Endothelial cell of umbilical vein (primary cell): ENCODE measurements at regions not wholly inside any gene's neighbourhood (a gene's known extent, or its start where the extent isn't known, plus 50 kb on each side); places are given as distances from the start of the nearest gene placed in this dataset.

Experiments
- BruUV-seq: library from RNA; stranded (reverse); fragments of 400-500 nt; replicated peaks from 2 replicates; lab custom pipeline; 2021; lab: Mats Ljungman, UMichigan
- CTCF ChIA-PET: fragments of 300-600, 350-600 bp; sonication (Branson Sonifier 250); formaldehyde crosslinking; loops from one replicate; lab custom pipeline; 2021; ENCODE audit warnings: antibody characterized with exemption, inconsistent platforms; lab: Charles Lee
- POLR2A ChIA-PET: fragments of 300-600, 350-600 bp; sonication (Branson Sonifier 250); formaldehyde crosslinking; loops from one replicate; lab custom pipeline; 2021; ENCODE audit warnings: antibody characterized with exemption, inconsistent platforms; lab: Charles Lee
- DNase-seq: peaks from one replicate; pipeline ENCODE4 v3.0.0-alpha.2; 2011; ENCODE audit warnings: low read depth, low spot score
- FAIRE-seq: peaks from 2 replicates; lab custom pipeline; 2011; peaks lifted over from hg19 to GRCh38; lab: Jason Lieb, UNC
- H2AFZ ChIP-seq: 2 replicates; pipeline ENCODE4 v1.6.0; 2012; ENCODE audit warnings: low read depth, low read length, control low read depth, inconsistent platforms
- H3K27ac ChIP-seq: 2 replicates; pipeline ENCODE4 v1.5.1; 2011; ENCODE audit warnings: low read depth, mild to moderate bottlenecking, control low read depth, low read length, moderate library complexity; ENCODE audit not compliant: insufficient read depth
- H3K27me3 ChIP-seq, 2 experiments: 2 replicates each; pipeline versions ENCODE4 v1.6.0 to v1.6.1; 2011; ENCODE audit warnings: low read length in 2 of 2, mixed read lengths in 1 of 2; ENCODE audit not compliant: control insufficient read depth in 2 of 2, insufficient read depth in 2 of 2
- H3K36me3 ChIP-seq, 2 experiments: 2 replicates in 1 of 2; 3 replicates in 1 of 2; pipeline ENCODE4 v1.5.1; 2011; ENCODE audit warnings: low read length in 2 of 2, mild to moderate bottlenecking in 1 of 2, moderate library complexity in 1 of 2; ENCODE audit not compliant: control insufficient read depth in 2 of 2, insufficient read depth in 2 of 2; ENCODE audit errors: extremely low read depth in 1 of 2
- H3K4me1 ChIP-seq: 3 replicates; pipeline ENCODE4 v1.5.1; 2011; ENCODE audit warnings: mild to moderate bottlenecking, low read length; ENCODE audit not compliant: control insufficient read depth, insufficient read depth; ENCODE audit errors: extremely low read depth
- H3K4me2 ChIP-seq: 2 replicates; pipeline ENCODE4 v1.6.1; 2011; ENCODE audit warnings: low read length, control low read depth, mixed read lengths; ENCODE audit not compliant: insufficient read depth
- H3K4me3 ChIP-seq, 3 experiments: fragments of 200-600 bp in 1 of 3; sonication (generic), shearing (Covaris generic) in 1 of 3; replicated peaks in 1 of 3; 2 replicates each; pipeline ENCODE4 v1.5.1; 2011 to 2016; ENCODE audit warnings: control low read depth in 3 of 3, low read length in 3 of 3, mild to moderate bottlenecking in 2 of 3, inconsistent platforms in 1 of 3, low read depth in 1 of 3, moderate library complexity in 1 of 3; ENCODE audit not compliant: insufficient read depth in 1 of 3
- H3K79me2 ChIP-seq: 2 replicates; pipeline ENCODE4 v1.6.0; 2012; ENCODE audit warnings: low read length, inconsistent platforms; ENCODE audit not compliant: control insufficient read depth, insufficient read depth
- H3K9ac ChIP-seq: replicated peaks from 2 replicates; pipeline ENCODE3; 2011; ENCODE audit warnings: low read length, control low read depth; ENCODE audit not compliant: insufficient read depth; ENCODE audit errors: extremely low read depth
- H3K9me1 ChIP-seq: replicated peaks from 3 replicates; pipeline ENCODE4 v1.6.0; 2011; ENCODE audit warnings: mild to moderate bottlenecking, low read length; ENCODE audit not compliant: control insufficient read depth, insufficient read depth; ENCODE audit errors: extremely low read depth
- H3K9me3 ChIP-seq: replicated peaks from 2 replicates; pipeline ENCODE4 v1.5.1; 2012; ENCODE audit warnings: low read length, inconsistent platforms; ENCODE audit not compliant: control insufficient read depth, insufficient read depth
- H4K20me1 ChIP-seq: replicated peaks from 2 replicates; pipeline ENCODE3; 2011; ENCODE audit warnings: mild to moderate bottlenecking, low read length; ENCODE audit not compliant: control insufficient read depth, insufficient read depth; ENCODE audit errors: extremely low read depth
- CTCF ChIP-seq, 2 donors: IDR thresholded peaks; 1 replicate in 1 of 2; 2 replicates in 1 of 2; pipeline ENCODE4 v1.5.1; 2011; ENCODE audit warnings: low read length in 2 of 2, mild to moderate bottlenecking in 2 of 2, moderate library complexity in 2 of 2, control low read depth in 1 of 2, inconsistent platforms in 1 of 2, low read depth in 1 of 2; ENCODE audit not compliant: insufficient read depth in 1 of 2; ENCODE audit errors: extremely low read depth in 1 of 2
- EZH2 ChIP-seq: IDR thresholded peaks from 2 replicates; pipeline ENCODE4 v1.6.1; 2012; ENCODE audit warnings: borderline replicate concordance, low read depth, mild to moderate bottlenecking, moderate library complexity, low read length, inconsistent platforms; ENCODE audit not compliant: severe bottlenecking
- FOS ChIP-seq: IDR thresholded peaks from 2 replicates; pipeline ENCODE4 v1.6.1; 2011; ENCODE audit warnings: mild to moderate bottlenecking, low read length, moderate library complexity, borderline replicate concordance; ENCODE audit not compliant: insufficient read depth
- GATA2 ChIP-seq: IDR thresholded peaks from 2 replicates; pipeline ENCODE4 v1.7.0; 2011; ENCODE audit warnings: low read depth, mild to moderate bottlenecking, moderate library complexity, mixed read lengths, low read length; ENCODE audit not compliant: insufficient read length, insufficient read depth
- JUN ChIP-seq: IDR thresholded peaks from 2 replicates; pipeline ENCODE4 v1.6.1; 2011; ENCODE audit warnings: borderline replicate concordance, low read depth; ENCODE audit not compliant: insufficient read length, insufficient read depth
- MAX ChIP-seq: IDR thresholded peaks from 2 replicates; pipeline ENCODE4 v1.6.1; 2011; ENCODE audit not compliant: insufficient read depth, insufficient read length
- MYC ChIP-seq: IDR thresholded peaks from one replicate; pipeline ENCODE4 v1.6.1; 2011; ENCODE audit warnings: mild to moderate bottlenecking, low read depth, low read length
- POLR2A ChIP-seq: IDR thresholded peaks from 2 replicates; pipeline ENCODE4 v1.6.1; 2012; ENCODE audit warnings: low read depth, mild to moderate bottlenecking, control low read depth, low read length
- POLR2AphosphoS5 ChIP-seq: IDR thresholded peaks from 2 replicates; pipeline ENCODE4 v1.6.1; 2012; ENCODE audit warnings: low read depth, mild to moderate bottlenecking, control low read depth, low read length, moderate library complexity; ENCODE audit not compliant: insufficient read depth
- dilution Hi-C: fragments of 300-500 bp; cut with MboI; formaldehyde crosslinking; loops from one replicate; pipeline ENCODE4 v1.15.0; 2019; ENCODE audit warnings: low sequenced_read_pairs; ENCODE audit not compliant: extremely low pct_ligation_motif_present
- intact Hi-C: fragments of 100-400 bp; cut with micrococcal nuclease; formaldehyde crosslinking; loops from one replicate; pipeline ENCODE4 v1.10.0; 2022

- no peak overlapping the region for H3K9ac ChIP-seq
- TF ChIP-seq GATA2 = no peak
- TF ChIP-seq CTCF (IDR thresholded peaks at IDR 0.05; ENCODE audit: extremely low read depth in 1 of 2, insufficient read depth in 1 of 2, low read depth in 1 of 2, low read length in 2 of 2) = no peak
- TF ChIP-seq FOS = no peak
- no peak for TF ChIP-seq POLR2AphosphoS5
- TF ChIP-seq EZH2 = no peak
- TF ChIP-seq POLR2A = no peak
- no peak for TF ChIP-seq MYC
- no peak for TF ChIP-seq JUN
- TF ChIP-seq MAX = no peak
- no peaks in the 10 kb centered on the region for H3K9me3 ChIP-seq
- H3K79me2 ChIP-seq = no peaks in the 10 kb centered on the region
- BruUV-seq = no TSS peak
- dilution Hi-C loops = no loop called here
- H2AFZ ChIP-seq = no peak overlapping the region
- no peaks in the 10 kb centered on the region for H3K36me3 ChIP-seq
- H3K4me1 ChIP-seq = no peaks in the 10 kb centered on the region
- CTCF ChIA-PET = no interaction called here
- H3K27ac ChIP-seq = no peak overlapping the region
- H3K4me2 ChIP-seq = no peak overlapping the region
- H4K20me1 ChIP-seq = no peaks in the 10 kb centered on the region
- POLR2A ChIA-PET = no interaction called here
- H3K9me1 ChIP-seq = no peaks in the 10 kb centered on the region
- no peak overlapping the region for H3K4me3 ChIP-seq
- H3K27me3 ChIP-seq = no peaks in the 10 kb centered on the region
- intact Hi-C loops = no loop called here
- no peak for FAIRE-seq
- DNase-seq = no peak
Observed at GRCh38 chr1:83505148-83505547, 493.8 kb downstream of the TTLL7 start.
